ENCODE measurements at regions not wholly inside any gene's neighbourhood (a gene's known extent, or its start where the extent isn't known, plus 50 kb on each side); places are given as distances from the start of the nearest gene placed in this dataset.

- Histone ChIP-seq H3K9me3 (no peaks in the 10 kb centered on the region), H3K27me3 (peaks cover 0 to 14% (median 0%) of the 10 kb centered on the region in 4 donors), H3K4me1 (no peaks in the 10 kb centered on the region), H3K36me3 (no peaks in the 10 kb centered on the region), H3K27ac (no peak overlapping the region), H3K4me3 (no peak overlapping the region)
- peak; percentile 52 to 81 (median 58) for TF ChIP-seq CTCF (IDR thresholded peaks at IDR 0.05)
- intact Hi-C loops (cut with DNase I) = no loop called here
- FAIRE-seq = no peak
- ATAC-seq = peak in 3 of 4 donors; percentile 76 to 79 (median 78)
- peak in 5 of 6 donors; percentile 32 to 85 (median 61) for DNase-seq
- 1 to 2% methylated on average over 6 of the region's 6 CpGs for WGBS, 2 donors
These were observed 85.9 kb downstream of the ZNF280B start for GRCh38 chr22:22422629-22423112.

GRCh38 chr22:22423681-22424080, 84.9 kb downstream of the ZNF280B start:
- Histone ChIP-seq H3K4me3 (no peak overlapping the region), H3K9me3 (no peaks in the 10 kb centered on the region), H3K36me3 (no peaks in the 10 kb centered on the region), H3K27me3 (peaks cover 0 to 4% (median 0%) of the 10 kb centered on the region in 4 donors), H3K4me1 (no peaks in the 10 kb centered on the region), H3K27ac (no peak overlapping the region)
- intact Hi-C loops (cut with DNase I) = no loop called here
- TF ChIP-seq CTCF (IDR thresholded peaks at IDR 0.05) = no peak
- DNase-seq = no peak
- ATAC-seq = no peak
- no peak for FAIRE-seq
- WGBS, 2 donors = 66 to 86% methylated on average over 3 of the region's 3 CpGs

- H3K4me1 ChIP-seq = no peaks in the 10 kb centered on the region
- no peak for TF ChIP-seq CTCF (IDR thresholded peaks at IDR 0.05)
- H3K36me3 ChIP-seq = no peaks in the 10 kb centered on the region
- H3K27me3 ChIP-seq = no peaks in the 10 kb centered on the region
- H3K4me3 ChIP-seq = no peak overlapping the region
- FAIRE-seq (no peak), ATAC-seq (no peak), DNase-seq (no peak)
- intact Hi-C loops (cut with DNase I) = no loop called here
- H3K27ac ChIP-seq = no peak overlapping the region
- 72 to 77% methylated on average over 13 of the region's 13 CpGs for WGBS, 2 donors
- no peaks in the 10 kb centered on the region for H3K9me3 ChIP-seq
These were observed 84.2 kb downstream of the ZNF280B start for GRCh38 chr22:22424210-22424800.

DNA sequence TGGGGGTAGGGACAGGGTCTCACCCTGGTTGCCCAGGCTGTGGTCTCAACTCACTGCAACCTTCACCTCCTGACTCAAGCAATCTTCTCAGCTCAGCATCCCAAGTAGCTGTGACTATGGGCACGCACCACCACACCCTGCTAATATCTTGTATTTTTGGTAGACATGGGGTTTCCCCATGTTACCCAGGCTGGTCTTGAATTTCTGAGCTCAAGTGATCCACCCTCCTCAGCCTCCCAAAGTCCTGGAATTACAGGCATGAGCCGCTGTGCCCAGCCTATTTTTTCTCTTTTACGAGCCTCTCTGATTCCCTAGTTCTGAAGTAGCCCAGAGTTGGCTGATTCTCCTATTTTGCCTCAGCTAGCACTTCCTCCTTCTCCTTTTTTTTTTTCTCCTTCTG, 83.6 kb downstream of the ZNF280B start:
- 92 to 94% methylated on average over 3 of the region's 3 CpGs for WGBS, 2 donors
- Histone ChIP-seq H3K36me3 (no peaks in the 10 kb centered on the region), H3K4me3 (no peak overlapping the region), H3K27me3 (no peaks in the 10 kb centered on the region), H3K9me3 (no peaks in the 10 kb centered on the region), H3K4me1 (no peaks in the 10 kb centered on the region), H3K27ac (no peak overlapping the region)
- intact Hi-C loops (cut with DNase I) = no loop called here
- no peak for DNase-seq
- no peak for TF ChIP-seq CTCF (IDR thresholded peaks at IDR 0.05)
- FAIRE-seq = no peak
- no peak for ATAC-seq

GRCh38 chr22:22425356-22425755, 83.2 kb downstream of the ZNF280B start:
- 83 to 87% methylated on average over 1 of the region's 1 CpG for WGBS, 2 donors
- intact Hi-C loops (cut with DNase I) = no loop called here
- ATAC-seq (no peak), FAIRE-seq (no peak), DNase-seq (no peak)
- no peaks in the 10 kb centered on the region for H3K27me3 ChIP-seq
- H3K36me3 ChIP-seq = no peaks in the 10 kb centered on the region
- no peak for TF ChIP-seq CTCF (IDR thresholded peaks at IDR 0.05)
- H3K27ac ChIP-seq = no peak overlapping the region
- H3K4me1 ChIP-seq = no peaks in the 10 kb centered on the region
- no peaks in the 10 kb centered on the region for H3K9me3 ChIP-seq
- H3K4me3 ChIP-seq = no peak overlapping the region
